PC-3 (cell line): ENCODE measurements at regions not wholly inside any gene's neighbourhood (a gene's known extent, or its start where the extent isn't known, plus 50 kb on each side); places are given as distances from the start of the nearest gene placed in this dataset.
A peak's percentile ranks its signal among the peaks of the same experiment; 100 is the strongest.

Experiments
- ATAC-seq: fragments of 200-7000 bp; cut with Tn5 transposase; 2 replicates; pipeline ENCODE4 v1.9.1; 2020; ENCODE audit warnings: mild to moderate bottlenecking, moderate library complexity
- BruUV-seq: library from RNA; stranded (reverse); fragments of 400-500 nt; replicated peaks from 2 replicates; lab custom pipeline; 2021; lab: Mats Ljungman, UMichigan
- CTCF ChIA-PET: fragments of 300-600 bp; sonication (Branson Sonifier 250); formaldehyde crosslinking; loops from one replicate; lab custom pipeline; 2022; ENCODE audit warnings: antibody characterized with exemption; lab: Charles Lee
- POLR2A ChIA-PET: fragments of 300-600 bp; sonication (Branson Sonifier 250); formaldehyde crosslinking; loops from one replicate; lab custom pipeline; 2022; ENCODE audit warnings: antibody characterized with exemption; ENCODE audit not compliant: unreplicated experiment; lab: Charles Lee
- DNase-seq: peaks from one replicate; pipeline ENCODE4 v3.0.0-alpha.2; 2015
- H2AFZ ChIP-seq: fragments of 300-600 bp; sonication (generic); 2 replicates; pipeline ENCODE4 v1.6.0; 2016; ENCODE audit warnings: antibody characterized with exemption, low read length
- H3F3A ChIP-seq: fragments of 300-600 bp; sonication (generic); one replicate; pipeline ENCODE4 v1.6.0; 2017; ENCODE audit warnings: antibody characterized with exemption, low read length, control low read depth, mild to moderate bottlenecking; ENCODE audit not compliant: unreplicated experiment
- H3K27ac ChIP-seq: fragments of 300-600 bp; sonication (generic); 2 replicates; pipeline ENCODE4 v1.5.1; 2016; ENCODE audit warnings: mild to moderate bottlenecking, low read length
- H3K27me3 ChIP-seq: fragments of 300-600 bp; sonication (generic); 2 replicates; pipeline ENCODE4 v1.6.1; 2016; ENCODE audit warnings: low read length, mixed read lengths
- H3K36me3 ChIP-seq: fragments of 300-600 bp; sonication (generic); 2 replicates; pipeline ENCODE4 v1.6.1; 2016; ENCODE audit warnings: low read depth, mixed run types, low read length, mixed read lengths
- H3K4me1 ChIP-seq: fragments of 300-600 bp; sonication (generic); 2 replicates; pipeline ENCODE4 v1.5.1; 2016; ENCODE audit warnings: low read length; ENCODE audit not compliant: insufficient read depth
- H3K4me2 ChIP-seq: fragments of 300-600 bp; sonication (generic); 2 replicates; pipeline ENCODE4 v1.6.0; 2016; ENCODE audit warnings: low read length
- H3K4me3 ChIP-seq: fragments of 300-600 bp; sonication (generic); 2 replicates; pipeline ENCODE4 v1.5.1; 2016; ENCODE audit warnings: mild to moderate bottlenecking, low read length, mixed read lengths
- H3K79me2 ChIP-seq: fragments of 300-600 bp; sonication (generic); 2 replicates; pipeline ENCODE4 v1.6.1; 2017; ENCODE audit warnings: low read length, mixed read lengths
- H3K9ac ChIP-seq: fragments of 300-600 bp; sonication (generic); 2 replicates; pipeline ENCODE4 v1.6.0; 2016; ENCODE audit warnings: mild to moderate bottlenecking, low read length
- H3K9me2 ChIP-seq: fragments of 300-600 bp; sonication (generic); replicated peaks from 2 replicates; pipeline ENCODE4 v1.6.1; 2016; ENCODE audit warnings: mixed run types, low read length, mixed read lengths
- H3K9me3 ChIP-seq: fragments of 300-600 bp; sonication (generic); 2 replicates; pipeline ENCODE4 v1.6.1; 2016; ENCODE audit warnings: low read length, mixed read lengths
- H4K20me1 ChIP-seq: fragments of 300-600 bp; sonication (generic); 2 replicates; pipeline ENCODE4 v1.6.1; 2016; ENCODE audit warnings: low read length, mixed read lengths
- EZH2 ChIP-seq: fragments of 300-600 bp; sonication (generic); IDR thresholded peaks from one replicate; pipeline ENCODE4 v1.6.1; 2017; ENCODE audit warnings: antibody characterized with exemption, mild to moderate bottlenecking, low read length; ENCODE audit not compliant: unreplicated experiment
- EZH2phosphoT487 ChIP-seq: fragments of 300-600 bp; sonication (generic); IDR thresholded peaks from 2 replicates; pipeline ENCODE4 v1.6.1; 2018; ENCODE audit warnings: mild to moderate bottlenecking, antibody characterized with exemption, low read length, borderline replicate concordance
- intact Hi-C: fragments of 100-400 bp; cut with micrococcal nuclease; formaldehyde crosslinking; loops from 2 replicates; pipeline ENCODE4 v1.9.0; 2023
- TF ChIP-seq, protein P1 (sequence below): fragments of 300-600 bp; sonication (generic); conservative IDR thresholded peaks from 2 replicates; pipeline ENCODE4 v1.5.1; 2017; ENCODE audit warnings: antibody characterized with exemption, low read depth, mild to moderate bottlenecking, low read length

GRCh38 chr6:90372885-90373284, 76.2 kb upstream of the BACH2 start:
- Histone ChIP-seq H3K36me3 (no peaks in the 10 kb centered on the region), H3K4me2 (no peak overlapping the region), H3K9ac (no peak overlapping the region), H3K79me2 (no peaks in the 10 kb centered on the region), H2AFZ (no peak overlapping the region), H3K9me2 (no peaks in the 10 kb centered on the region), H3K9me3 (no peaks in the 10 kb centered on the region), H4K20me1 (no peaks in the 10 kb centered on the region), H3K4me1 (peaks cover 45% of the 10 kb centered on the region), H3K4me3 (no peak overlapping the region), H3K27ac (no peak overlapping the region), H3K27me3 (no peaks in the 10 kb centered on the region), H3F3A (peaks cover 3% of the 10 kb centered on the region)
- DNase-seq (no peak), ATAC-seq (no peak)
- ChIA-PET CTCF (no interaction called here), POLR2A (no interaction called here)
- no TSS peak for BruUV-seq
- TF ChIP-seq EZH2: no peak
- TF ChIP-seq, protein P1, sequence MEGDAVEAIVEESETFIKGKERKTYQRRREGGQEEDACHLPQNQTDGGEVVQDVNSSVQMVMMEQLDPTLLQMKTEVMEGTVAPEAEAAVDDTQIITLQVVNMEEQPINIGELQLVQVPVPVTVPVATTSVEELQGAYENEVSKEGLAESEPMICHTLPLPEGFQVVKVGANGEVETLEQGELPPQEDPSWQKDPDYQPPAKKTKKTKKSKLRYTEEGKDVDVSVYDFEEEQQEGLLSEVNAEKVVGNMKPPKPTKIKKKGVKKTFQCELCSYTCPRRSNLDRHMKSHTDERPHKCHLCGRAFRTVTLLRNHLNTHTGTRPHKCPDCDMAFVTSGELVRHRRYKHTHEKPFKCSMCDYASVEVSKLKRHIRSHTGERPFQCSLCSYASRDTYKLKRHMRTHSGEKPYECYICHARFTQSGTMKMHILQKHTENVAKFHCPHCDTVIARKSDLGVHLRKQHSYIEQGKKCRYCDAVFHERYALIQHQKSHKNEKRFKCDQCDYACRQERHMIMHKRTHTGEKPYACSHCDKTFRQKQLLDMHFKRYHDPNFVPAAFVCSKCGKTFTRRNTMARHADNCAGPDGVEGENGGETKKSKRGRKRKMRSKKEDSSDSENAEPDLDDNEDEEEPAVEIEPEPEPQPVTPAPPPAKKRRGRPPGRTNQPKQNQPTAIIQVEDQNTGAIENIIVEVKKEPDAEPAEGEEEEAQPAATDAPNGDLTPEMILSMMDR: no peak
- intact Hi-C loops: no loop called here

GRCh38 chr6:90372450-90372849, 75.8 kb upstream of the BACH2 start:
- ATAC-seq (no peak), DNase-seq (no peak)
- BruUV-seq: no TSS peak
- H3K4me2 ChIP-seq: no peak overlapping the region
- no peaks in the 10 kb centered on the region for H3K36me3 ChIP-seq
- peaks cover 3% of the 10 kb centered on the region for H3F3A ChIP-seq
- H3K9me3 ChIP-seq: no peaks in the 10 kb centered on the region
- H3K9me2 ChIP-seq: no peaks in the 10 kb centered on the region
- intact Hi-C loops: no loop called here
- no peak overlapping the region for H2AFZ ChIP-seq
- ChIA-PET POLR2A (no interaction called here), CTCF (no interaction called here)
- no peak overlapping the region for H3K4me3 ChIP-seq
- H3K9ac ChIP-seq: no peak overlapping the region
- H4K20me1 ChIP-seq: no peaks in the 10 kb centered on the region
- H3K79me2 ChIP-seq: no peaks in the 10 kb centered on the region
- no peak for TF ChIP-seq EZH2phosphoT487
- TF ChIP-seq, protein P1: no peak
- no peak for TF ChIP-seq EZH2
- H3K4me1 ChIP-seq: peaks cover 49% of the 10 kb centered on the region
- H3K27ac ChIP-seq: no peak overlapping the region
- H3K27me3 ChIP-seq: no peaks in the 10 kb centered on the region

DNA sequence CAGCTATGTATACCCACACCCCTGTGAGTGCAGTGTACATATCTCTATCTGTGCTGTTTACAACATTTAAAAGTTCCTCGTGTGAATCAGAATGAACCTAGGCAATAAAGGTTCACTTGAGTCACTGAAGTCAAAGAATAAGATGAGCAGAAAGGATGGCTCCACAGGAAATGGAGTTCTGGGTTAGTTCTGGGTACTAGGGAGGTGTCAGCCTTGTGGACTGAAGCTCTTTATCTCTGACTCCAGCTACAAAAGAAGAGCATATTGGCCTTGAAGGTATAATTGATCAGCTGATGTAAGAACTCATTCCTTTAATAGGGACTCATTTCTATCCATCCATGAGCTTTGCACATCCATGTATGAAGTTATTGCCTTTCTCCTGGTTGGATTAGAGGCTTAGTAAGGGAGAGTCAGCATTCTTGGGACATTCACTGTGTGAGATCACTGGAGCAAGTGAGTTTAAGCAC, 73.9 kb upstream of the BACH2 start:
- intact Hi-C loops: no loop called here
- H3K4me2 ChIP-seq: no peak overlapping the region
- ATAC-seq (0 out of 2 replicates have a peak, but pooled peaks have one; percentile 13), DNase-seq (peak; percentile 39)
- no peaks in the 10 kb centered on the region for H3K27me3 ChIP-seq
- no peak overlapping the region for H2AFZ ChIP-seq
- H3F3A ChIP-seq: peaks cover 3% of the 10 kb centered on the region
- H3K4me1 ChIP-seq: peaks cover 41% of the 10 kb centered on the region
- no TSS peak for BruUV-seq
- TF ChIP-seq EZH2phosphoT487 (no peak), EZH2 (no peak)
- TF ChIP-seq, protein P1: no peak
- H3K9me3 ChIP-seq: no peaks in the 10 kb centered on the region
- H4K20me1 ChIP-seq: no peaks in the 10 kb centered on the region
- ChIA-PET POLR2A (no interaction called here), CTCF (no interaction called here)
- no peaks in the 10 kb centered on the region for H3K36me3 ChIP-seq
- no peaks in the 10 kb centered on the region for H3K9me2 ChIP-seq
- no peak overlapping the region for H3K9ac ChIP-seq
- H3K27ac ChIP-seq: no peak overlapping the region; the same call in 1 of the 2 replicates
- no peak overlapping the region for H3K4me3 ChIP-seq
- no peaks in the 10 kb centered on the region for H3K79me2 ChIP-seq
